Stimulated activated naive CD8-positive, alpha-beta T cell treated with anti-CD3 and anti-CD28 coated beads, Interleukin-15, Interleukin-2, amounts not matched to agents 100 U/mL and 50 U/mL, for 24 hours (primary cell): ENCODE measurements at regions not wholly inside any gene's neighbourhood (a gene's known extent, or its start where the extent isn't known, plus 50 kb on each side); places are given as distances from the start of the nearest gene placed in this dataset.
A peak's percentile ranks its signal among the peaks of the same experiment; 100 is the strongest.

Experiments
- ATAC-seq: fragments of 150-1000 bp; cut with Tn5 transposase; one replicate; pipeline ENCODE4 v1.10.0; 2021
- DNase-seq: peaks from one replicate; pipeline ENCODE4 v3.0.0; 2021

GRCh38 chr15:31871166-31871886 is 159.0 kb upstream of the CHRNA7 start:
- ATAC-seq = peak; percentile 14
- no peak for DNase-seq

GRCh38 chr15:31871887-31872281 is 158.4 kb upstream of the CHRNA7 start:
- no peak for DNase-seq
- no peak for ATAC-seq

- ATAC-seq = no peak
- no peak for DNase-seq
Observed at GRCh38 chr15:31887246-31887645, 143.1 kb upstream of the CHRNA7 start.

- DNase-seq (no peak), ATAC-seq (no peak)
Observed at GRCh38 chr15:31892513-31892912, 137.8 kb upstream of the CHRNA7 start.

GRCh38 chr15:31893780-31894179 is 136.5 kb upstream of the CHRNA7 start:
- ATAC-seq = no peak
- no peak for DNase-seq

GRCh38 chr15:31897746-31898145 is 132.6 kb upstream of the CHRNA7 start:
- DNase-seq = no peak

GRCh38 chr15:31901501-31901900 is 128.8 kb upstream of the CHRNA7 start:
- DNase-seq = no peak
- ATAC-seq = no peak

More at GRCh38 chr15:31897746-31898145, 132.6 kb upstream of the CHRNA7 start:
- no peak for ATAC-seq

GRCh38 chr15:31905054-31905453 is 125.3 kb upstream of the CHRNA7 start:
- ATAC-seq (no peak), DNase-seq (no peak)

GRCh38 chr15:31925541-31925940 is 104.8 kb upstream of the CHRNA7 start:
- ATAC-seq = no peak

GRCh38 chr15:31930967-31931366 is 99.3 kb upstream of the CHRNA7 start:
- DNase-seq = peak; percentile 46
- ATAC-seq = peak; percentile 63

More at GRCh38 chr15:31925541-31925940, 104.8 kb upstream of the CHRNA7 start:
- no peak for DNase-seq

GRCh38 chr15:31932576-31932975 is 97.7 kb upstream of the CHRNA7 start:
- DNase-seq (no peak), ATAC-seq (no peak)

- DNase-seq (no peak), ATAC-seq (peak; percentile 61)
Observed at GRCh38 chr15:31934821-31935220, 95.5 kb upstream of the CHRNA7 start.

- ATAC-seq = no peak
- no peak for DNase-seq
Observed at GRCh38 chr15:31953478-31953877, 76.8 kb upstream of the CHRNA7 start.

GRCh38 chr15:31954374-31955172 is 75.7 kb upstream of the CHRNA7 start:
- DNase-seq = no peak

GRCh38 chr15:31955734-31956133 is 74.6 kb upstream of the CHRNA7 start:
- DNase-seq (no peak), ATAC-seq (no peak)

More at GRCh38 chr15:31954374-31955172, 75.7 kb upstream of the CHRNA7 start:
- no peak for ATAC-seq

GRCh38 chr15:31957581-31957980 is 72.7 kb upstream of the CHRNA7 start:
- ATAC-seq (no peak), DNase-seq (no peak)

- ATAC-seq = no peak
Observed at GRCh38 chr15:31964586-31965307, 65.6 kb upstream of the CHRNA7 start.

GRCh38 chr15:31970007-31970406 is 60.3 kb upstream of the CHRNA7 start:
- DNase-seq (no peak), ATAC-seq (no peak)

More at GRCh38 chr15:31964586-31965307, 65.6 kb upstream of the CHRNA7 start:
- DNase-seq = no peak

GRCh38 chr15:31973197-31973596 is 57.1 kb upstream of the CHRNA7 start:
- DNase-seq = no peak
- no peak for ATAC-seq

GRCh38 chr15:31974154-31974794 is 56.0 kb upstream of the CHRNA7 start:
- ATAC-seq (no peak), DNase-seq (no peak)

GRCh38 chr15:31974855-31975829 is 55.2 kb upstream of the CHRNA7 start:
- ATAC-seq (no peak), DNase-seq (peak; percentile 46)
